ENCODE measurements at regions not wholly inside any gene's neighbourhood (a gene's known extent, or its start where the extent isn't known, plus 50 kb on each side); places are given as distances from the start of the nearest gene placed in this dataset.

DNA sequence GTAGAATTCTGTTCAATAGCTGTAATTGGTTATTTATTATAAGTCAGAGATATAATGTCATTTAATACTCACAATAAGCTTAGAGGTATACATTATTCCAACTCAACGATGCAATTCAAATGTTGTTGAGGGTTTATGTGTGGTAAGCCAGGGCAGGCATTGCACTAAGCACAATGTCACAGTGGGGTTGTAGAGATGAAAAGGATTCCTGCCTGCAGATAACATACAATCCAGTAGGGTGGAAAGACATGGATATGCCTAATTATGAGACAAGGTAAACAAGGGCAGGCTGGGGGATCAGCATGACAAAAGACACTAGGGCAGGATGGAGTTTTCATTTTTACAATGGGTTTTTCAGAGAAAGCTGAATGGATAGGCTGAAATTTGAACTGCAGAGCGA is 98.7 kb upstream of the PALM2AKAP2 start:
- no peak overlapping the region for H3K4me3 ChIP-seq (ENCODE audit: low read depth, low read length)
- no peak for DNase-seq (ENCODE audit: low read depth)
- TF ChIP-seq, protein P1, sequence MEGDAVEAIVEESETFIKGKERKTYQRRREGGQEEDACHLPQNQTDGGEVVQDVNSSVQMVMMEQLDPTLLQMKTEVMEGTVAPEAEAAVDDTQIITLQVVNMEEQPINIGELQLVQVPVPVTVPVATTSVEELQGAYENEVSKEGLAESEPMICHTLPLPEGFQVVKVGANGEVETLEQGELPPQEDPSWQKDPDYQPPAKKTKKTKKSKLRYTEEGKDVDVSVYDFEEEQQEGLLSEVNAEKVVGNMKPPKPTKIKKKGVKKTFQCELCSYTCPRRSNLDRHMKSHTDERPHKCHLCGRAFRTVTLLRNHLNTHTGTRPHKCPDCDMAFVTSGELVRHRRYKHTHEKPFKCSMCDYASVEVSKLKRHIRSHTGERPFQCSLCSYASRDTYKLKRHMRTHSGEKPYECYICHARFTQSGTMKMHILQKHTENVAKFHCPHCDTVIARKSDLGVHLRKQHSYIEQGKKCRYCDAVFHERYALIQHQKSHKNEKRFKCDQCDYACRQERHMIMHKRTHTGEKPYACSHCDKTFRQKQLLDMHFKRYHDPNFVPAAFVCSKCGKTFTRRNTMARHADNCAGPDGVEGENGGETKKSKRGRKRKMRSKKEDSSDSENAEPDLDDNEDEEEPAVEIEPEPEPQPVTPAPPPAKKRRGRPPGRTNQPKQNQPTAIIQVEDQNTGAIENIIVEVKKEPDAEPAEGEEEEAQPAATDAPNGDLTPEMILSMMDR (IDR thresholded peaks at IDR 0.05; ENCODE audit: insufficient read depth, low read length, poor library complexity, severe bottlenecking), result no peak
- no peaks in the 10 kb centered on the region for H3K36me3 ChIP-seq (ENCODE audit: control insufficient read depth, insufficient read depth, low read length)
- H3K27me3 ChIP-seq (ENCODE audit: control insufficient read depth, insufficient read depth, low read length), result no peaks in the 10 kb centered on the region

DNA sequence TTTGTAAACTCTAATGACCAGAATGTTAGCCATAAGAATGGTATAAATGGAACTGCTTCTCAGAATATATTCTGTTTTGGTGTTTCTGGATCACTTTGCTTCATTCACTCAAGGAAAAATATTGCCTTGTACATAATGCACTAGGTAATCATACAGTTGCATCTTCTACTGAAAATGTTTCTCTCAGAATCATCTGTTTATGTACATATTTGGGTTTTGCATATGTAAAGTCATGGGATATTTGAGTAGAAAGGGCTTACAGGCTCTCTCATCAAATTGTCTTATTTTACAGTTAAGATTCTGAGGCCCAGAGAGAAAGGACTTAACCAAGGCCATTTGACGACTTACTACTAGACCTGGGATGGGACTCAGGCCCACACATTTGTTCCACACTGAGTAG is 97.8 kb upstream of the PALM2AKAP2 start:
- H3K27me3 ChIP-seq (ENCODE audit: control insufficient read depth, insufficient read depth, low read length), result no peaks in the 10 kb centered on the region
- TF ChIP-seq, protein P1 (IDR thresholded peaks at IDR 0.05; ENCODE audit: insufficient read depth, low read length, poor library complexity, severe bottlenecking), result no peak
- no peak overlapping the region for H3K4me3 ChIP-seq (ENCODE audit: low read depth, low read length)

GRCh38 chr9:109683521-109683920 is 96.5 kb upstream of the PALM2AKAP2 start:
- H3K4me3 ChIP-seq (ENCODE audit: low read depth, low read length), result no peak overlapping the region

More for the DNA sequence above, 97.8 kb upstream of the PALM2AKAP2 start:
- no peaks in the 10 kb centered on the region for H3K36me3 ChIP-seq (ENCODE audit: control insufficient read depth, insufficient read depth, low read length)
- no peak for DNase-seq (ENCODE audit: low read depth)

DNA sequence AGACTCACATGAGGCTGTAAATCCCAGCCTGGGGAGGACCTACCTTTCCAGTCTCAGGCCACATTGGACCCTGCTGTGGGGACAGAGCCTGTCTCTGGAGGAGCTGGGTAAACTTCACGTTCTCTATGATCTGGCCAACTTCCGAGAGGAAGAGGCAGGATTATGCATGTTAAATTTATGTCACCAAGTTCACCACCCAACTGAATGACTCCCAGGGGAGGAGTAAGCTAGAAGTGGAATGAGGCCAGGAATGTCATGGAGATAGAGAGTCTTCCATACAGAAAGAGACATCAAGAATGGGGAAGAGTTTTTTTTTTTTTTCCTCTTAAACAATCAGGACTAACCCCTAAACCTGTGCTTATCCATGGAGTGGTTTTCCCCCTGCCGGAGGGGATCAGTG is 90.3 kb upstream of the PALM2AKAP2 start:
- H3K36me3 ChIP-seq (ENCODE audit: control insufficient read depth, insufficient read depth, low read length), result no peaks in the 10 kb centered on the region
- DNase-seq (ENCODE audit: low read depth), result no peak
- TF ChIP-seq, protein P1 (IDR thresholded peaks at IDR 0.05; ENCODE audit: insufficient read depth, low read length, poor library complexity, severe bottlenecking), result no peak

More at GRCh38 chr9:109683521-109683920, 96.5 kb upstream of the PALM2AKAP2 start:
- no peaks in the 10 kb centered on the region for H3K27me3 ChIP-seq (ENCODE audit: control insufficient read depth, insufficient read depth, low read length)
- no peaks in the 10 kb centered on the region for H3K36me3 ChIP-seq (ENCODE audit: control insufficient read depth, insufficient read depth, low read length)
- TF ChIP-seq, protein P1 (IDR thresholded peaks at IDR 0.05; ENCODE audit: insufficient read depth, low read length, poor library complexity, severe bottlenecking), result no peak
- no peak for DNase-seq (ENCODE audit: low read depth)

GRCh38 chr9:109699019-109699418 is 81.0 kb upstream of the PALM2AKAP2 start:
- Histone ChIP-seq H3K27me3 (ENCODE audit: control insufficient read depth, insufficient read depth, low read length) (no peaks in the 10 kb centered on the region), H3K4me3 (ENCODE audit: low read depth, low read length) (no peak overlapping the region), H3K36me3 (ENCODE audit: control insufficient read depth, insufficient read depth, low read length) (no peaks in the 10 kb centered on the region)
- TF ChIP-seq, protein P1 (IDR thresholded peaks at IDR 0.05; ENCODE audit: insufficient read depth, low read length, poor library complexity, severe bottlenecking), result no peak
- DNase-seq (ENCODE audit: low read depth), result no peak

More for the DNA sequence above, 90.3 kb upstream of the PALM2AKAP2 start:
- no peaks in the 10 kb centered on the region for H3K27me3 ChIP-seq (ENCODE audit: control insufficient read depth, insufficient read depth, low read length)
- no peak overlapping the region for H3K4me3 ChIP-seq (ENCODE audit: low read depth, low read length)

GRCh38 chr9:109704546-109704945 is 75.5 kb upstream of the PALM2AKAP2 start:
- no peaks in the 10 kb centered on the region for H3K27me3 ChIP-seq (ENCODE audit: control insufficient read depth, insufficient read depth, low read length)
- DNase-seq (ENCODE audit: low read depth), result no peak
- H3K4me3 ChIP-seq (ENCODE audit: low read depth, low read length), result no peak overlapping the region
- TF ChIP-seq, protein P1 (IDR thresholded peaks at IDR 0.05; ENCODE audit: insufficient read depth, low read length, poor library complexity, severe bottlenecking), result no peak
- H3K36me3 ChIP-seq (ENCODE audit: control insufficient read depth, insufficient read depth, low read length), result no peaks in the 10 kb centered on the region

Measured in kidney epithelial cell (primary cell).